HCT116 (cell line): ENCODE measurements at regions not wholly inside any gene's neighbourhood (a gene's known extent, or its start where the extent isn't known, plus 50 kb on each side); places are given as distances from the start of the nearest gene placed in this dataset.

Experiments used
- ATAC-seq: fragments of 200-7000 bp; cut with Tn5 transposase; 2 replicates; pipeline ENCODE4 v1.9.1; 2020; ENCODE audit warnings: mild to moderate bottlenecking, moderate library complexity
- BruUV-seq: library from RNA; stranded (reverse); fragments of 400-500 nt; replicated peaks from 2 replicates; lab custom pipeline; 2021; lab: Mats Ljungman, UMichigan
- CTCF ChIA-PET: fragments of 300-600 bp; sonication (Branson Sonifier 250); formaldehyde crosslinking; loops from one replicate; lab custom pipeline; 2021; ENCODE audit warnings: antibody characterized with exemption; lab: Charles Lee
- POLR2A ChIA-PET: fragments of 300-600, 350-600 bp; sonication (Branson Sonifier 250); formaldehyde crosslinking; loops from one replicate; lab custom pipeline; 2021; ENCODE audit warnings: antibody characterized with exemption; lab: Charles Lee
- RAD21 ChIA-PET, 2 experiments: fragments of 300-600 bp; sonication (Branson Sonifier 250); formaldehyde crosslinking; loops; one replicate each; lab custom pipeline; 2023; ENCODE audit warnings: low total read pairs in 2 of 2; ENCODE audit not compliant: uncharacterized antibody in 2 of 2, unreplicated experiment in 2 of 2, low non-redundant PET in 1 of 2; lab: Charles Lee
- DNase-seq: peaks from one replicate; pipeline ENCODE4 v3.0.0-alpha.2; 2010; ENCODE audit warnings: low read depth, low spot score
- H2AFZ ChIP-seq: fragments of 200-600 bp; shearing (Covaris generic), sonication (generic); 2 replicates; pipeline ENCODE4 v1.6.1; 2017; ENCODE audit warnings: low read depth, mixed run types, mixed read lengths, antibody characterized with exemption, low read length; ENCODE audit not compliant: poor library complexity, severe bottlenecking
- H3K27ac ChIP-seq: 2 replicates; pipeline ENCODE4 v1.5.1; 2012; ENCODE audit warnings: low read depth, low read length
- H3K27me3 ChIP-seq: fragments of 200-600 bp; sonication (generic); 2 replicates; pipeline ENCODE4 v1.6.1; 2016; ENCODE audit warnings: mixed run types, low read length, mixed read lengths; ENCODE audit not compliant: insufficient read depth
- H3K36me3 ChIP-seq, 2 experiments: fragments of 200-500 bp in 1 of 2; fragments of 200-600 bp in 1 of 2; sonication (Bioruptor generic) in 1 of 2; sonication (generic) in 1 of 2; 2 replicates each; pipeline versions ENCODE4 v1.5.1 to v1.6.1; 2014 to 2016; ENCODE audit warnings: low read length in 2 of 2, inconsistent platforms in 1 of 2, mixed read lengths in 1 of 2, mixed run types in 1 of 2; ENCODE audit not compliant: insufficient read depth in 2 of 2, control insufficient read depth in 1 of 2
- H3K4me1 ChIP-seq, 2 experiments: fragments of 200-600 bp in 1 of 2; sonication (generic) in 1 of 2; 2 replicates each; pipeline versions ENCODE4 v1.5.1 to v1.6.1; 2012 to 2017; ENCODE audit warnings: low read length in 2 of 2, inconsistent platforms in 1 of 2, mild to moderate bottlenecking in 1 of 2, mixed read lengths in 1 of 2, mixed run types in 1 of 2, moderate library complexity in 1 of 2; ENCODE audit not compliant: insufficient read depth in 2 of 2, control insufficient read depth in 1 of 2
- H3K4me2 ChIP-seq: fragments of 200-600 bp; sonication (generic); 2 replicates; pipeline ENCODE4 v1.6.1; 2017; ENCODE audit warnings: mixed run types, low read length, mixed read lengths
- H3K4me3 ChIP-seq, 2 experiments: fragments of 200-600 bp in 1 of 2; sonication (generic) in 1 of 2; replicated peaks in 1 of 2; 2 replicates each; pipeline ENCODE4 v1.5.1; 2011 to 2016; ENCODE audit warnings: low read length in 2 of 2, control low read depth in 1 of 2, low read depth in 1 of 2, mild to moderate bottlenecking in 1 of 2, mixed read lengths in 1 of 2, mixed run types in 1 of 2
- H3K79me2 ChIP-seq: fragments of 200-600 bp; sonication (generic); 2 replicates; pipeline ENCODE4 v1.6.1; 2017; ENCODE audit warnings: mild to moderate bottlenecking, mixed run types, low read length, moderate library complexity, mixed read lengths; ENCODE audit not compliant: insufficient read depth
- H3K9ac ChIP-seq: fragments of 200-600 bp; sonication (generic); 2 replicates; pipeline ENCODE4 v1.6.1; 2016; ENCODE audit warnings: low read length, mixed read lengths
- H3K9me2 ChIP-seq: fragments of 200-600 bp; sonication (generic), shearing (Covaris generic); 2 replicates; pipeline ENCODE4 v1.6.1; 2017; ENCODE audit warnings: mixed run types, mild to moderate bottlenecking, moderate library complexity; ENCODE audit not compliant: insufficient read depth
- H3K9me3 ChIP-seq, 2 experiments: fragments of 200-500 bp in 1 of 2; fragments of 200-600 bp in 1 of 2; sonication (Bioruptor generic) in 1 of 2; sonication (generic) in 1 of 2; 2 replicates each; pipeline ENCODE4 v1.6.1; 2014 to 2017; ENCODE audit warnings: low read length in 2 of 2, mixed read lengths in 2 of 2, inconsistent platforms in 1 of 2, low read depth in 1 of 2, mild to moderate bottlenecking in 1 of 2, mixed run types in 1 of 2, moderate library complexity in 1 of 2; ENCODE audit not compliant: control insufficient read depth in 1 of 2, insufficient read depth in 1 of 2
- H4K20me1 ChIP-seq: fragments of 200-600 bp; sonication (generic), shearing (Covaris generic); 2 replicates; pipeline ENCODE4 v1.6.1; 2017; ENCODE audit warnings: mixed run types, mild to moderate bottlenecking, moderate library complexity; ENCODE audit not compliant: insufficient read depth
- CEBPB ChIP-seq: IDR thresholded peaks from 2 replicates; pipeline ENCODE4 v1.6.1; 2012; ENCODE audit warnings: low read depth
- CTCF ChIP-seq, 3 experiments: fragments of 200-600 bp in 1 of 3; sonication (generic) in 1 of 3; IDR thresholded peaks in 2 of 3; conservative IDR thresholded peaks in 1 of 3; 2 replicates each; pipeline ENCODE4 v1.5.1; 2012 to 2017; ENCODE audit warnings: low read depth in 2 of 3, low read length in 2 of 3, antibody characterized with exemption in 1 of 3, borderline replicate concordance in 1 of 3, control low read depth in 1 of 3, mild to moderate bottlenecking in 1 of 3, mixed read lengths in 1 of 3, mixed run types in 1 of 3, moderate library complexity in 1 of 3; ENCODE audit not compliant: insufficient read depth in 1 of 3
- EGR1 ChIP-seq: IDR thresholded peaks from 2 replicates; pipeline ENCODE4 v1.6.1; 2012; ENCODE audit warnings: low read depth
- ELF1 ChIP-seq: IDR thresholded peaks from 2 replicates; pipeline ENCODE4 v1.6.1; 2012; ENCODE audit warnings: low read depth, borderline replicate concordance
- EZH2phosphoT487 ChIP-seq: fragments of 200-600 bp; IDR thresholded peaks from 2 replicates; pipeline ENCODE4 v1.6.1; 2018; ENCODE audit warnings: antibody characterized with exemption, borderline replicate concordance
- FOSL1 ChIP-seq: IDR thresholded peaks from 2 replicates; pipeline ENCODE4 v1.6.1; 2012; ENCODE audit warnings: low read depth
- JUND ChIP-seq: IDR thresholded peaks from 2 replicates; pipeline ENCODE4 v1.6.1; 2012
- MAX ChIP-seq: IDR thresholded peaks from 2 replicates; pipeline ENCODE4 v1.6.1; 2012
- POLR2AphosphoS5 ChIP-seq: IDR thresholded peaks from 2 replicates; pipeline ENCODE4 v1.6.1; 2011; ENCODE audit warnings: mild to moderate bottlenecking, low read depth, low read length, moderate library complexity
- RAD21 ChIP-seq: IDR thresholded peaks from 2 replicates; pipeline ENCODE4 v1.6.1; 2012; ENCODE audit warnings: low read depth, mild to moderate bottlenecking
- SIN3A ChIP-seq: IDR thresholded peaks from 2 replicates; pipeline ENCODE4 v1.6.1; 2012; ENCODE audit warnings: low read depth
- SP1 ChIP-seq: IDR thresholded peaks from 2 replicates; pipeline ENCODE4 v1.6.1; 2012; ENCODE audit warnings: low read depth
- SRF ChIP-seq: IDR thresholded peaks from 2 replicates; pipeline ENCODE4 v1.6.1; 2012; ENCODE audit warnings: low read depth
- TCF7L2 ChIP-seq: IDR thresholded peaks from 2 replicates; pipeline ENCODE4 v1.7.0; 2011; ENCODE audit warnings: borderline replicate concordance, inconsistent platforms; ENCODE audit not compliant: insufficient read depth, insufficient read length; ENCODE audit errors: extremely low read depth
- YY1 ChIP-seq: IDR thresholded peaks from 2 replicates; pipeline ENCODE4 v1.6.1; 2011; ENCODE audit warnings: low read length, low read depth, moderate library complexity, mild to moderate bottlenecking; ENCODE audit not compliant: insufficient replicate concordance; ENCODE audit errors: extremely low read depth
- ZFX ChIP-seq: fragments of 450-650 bp; IDR thresholded peaks from 2 replicates; pipeline ENCODE4 v1.6.1; 2017
- ZNF274 ChIP-seq: fragments of 200-500 bp; sonication (Bioruptor generic); IDR thresholded peaks from 2 replicates; pipeline ENCODE4 v1.6.1; 2014; ENCODE audit warnings: mild to moderate bottlenecking, low read depth, low read length, inconsistent platforms
- intact Hi-C: fragments of 100-400 bp; cut with micrococcal nuclease; formaldehyde crosslinking; loops from 2 replicates; pipeline ENCODE4 v1.10.0; 2022
- TF ChIP-seq, protein P1 (sequence below): IDR thresholded peaks from 2 replicates; pipeline ENCODE4 v1.6.1; 2012; ENCODE audit warnings: low read depth
- TF ChIP-seq, protein P2 (sequence below): IDR thresholded peaks from 2 replicates; pipeline ENCODE4 v1.6.1; 2012
- TF ChIP-seq, protein P3 (sequence below): IDR thresholded peaks from 2 replicates; pipeline ENCODE4 v1.6.1; 2011; ENCODE audit warnings: mild to moderate bottlenecking, low read length, moderate library complexity; ENCODE audit not compliant: insufficient replicate concordance; ENCODE audit errors: extremely low read depth

DNA sequence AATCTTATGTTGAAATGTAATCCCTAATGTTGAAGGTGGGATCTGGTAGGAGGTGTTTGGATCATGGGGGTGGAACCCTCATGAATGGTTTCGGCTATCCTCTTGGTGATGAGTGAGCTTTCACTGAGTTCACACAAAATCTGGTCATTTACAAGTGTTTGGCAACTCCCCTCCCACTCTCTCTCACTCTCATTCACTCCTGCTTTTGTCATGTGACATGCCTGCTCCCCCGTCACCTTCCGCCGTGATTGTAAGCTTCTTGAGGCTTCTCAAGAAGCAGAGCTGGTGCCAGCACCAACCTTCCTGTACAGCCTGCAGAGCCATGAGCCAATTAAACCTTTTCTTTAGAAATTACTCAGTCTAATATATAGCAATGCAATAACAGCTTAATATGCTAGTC, 245.4 kb downstream of the BMP4 start:
- ATAC-seq (no peak), DNase-seq (no peak)
- no peaks in the 10 kb centered on the region for H3K36me3 ChIP-seq
- intact Hi-C loops: no loop called here
- H3K4me2 ChIP-seq: no peak overlapping the region
- no peak overlapping the region for H2AFZ ChIP-seq
- no peaks in the 10 kb centered on the region for H3K79me2 ChIP-seq
- no peaks in the 10 kb centered on the region for H3K9me2 ChIP-seq
- H3K27ac ChIP-seq: no peak overlapping the region
- no TSS peak for BruUV-seq
- no peaks in the 10 kb centered on the region for H3K27me3 ChIP-seq
- ChIA-PET RAD21 (no interaction called here), CTCF (no interaction called here), POLR2A (no interaction called here)
- TF ChIP-seq SP1 (no peak), EZH2phosphoT487 (no peak), MAX (no peak), YY1 (no peak), FOSL1 (no peak), CTCF (IDR thresholded peaks at IDR 0.05 in 2 of 3, conservative IDR thresholded peaks at IDR 0.05 in 1 of 3; ENCODE audit: borderline replicate concordance in 1 of 3, insufficient read depth in 1 of 3, low read depth in 2 of 3, low read length in 2 of 3) (no peak), ZFX (no peak), ELF1 (no peak), POLR2AphosphoS5 (no peak), SIN3A (no peak), JUND (no peak), RAD21 (no peak), ZNF274 (no peak), CEBPB (no peak), EGR1 (no peak), TCF7L2 (no peak), SRF (no peak)
- TF ChIP-seq, protein P1, sequence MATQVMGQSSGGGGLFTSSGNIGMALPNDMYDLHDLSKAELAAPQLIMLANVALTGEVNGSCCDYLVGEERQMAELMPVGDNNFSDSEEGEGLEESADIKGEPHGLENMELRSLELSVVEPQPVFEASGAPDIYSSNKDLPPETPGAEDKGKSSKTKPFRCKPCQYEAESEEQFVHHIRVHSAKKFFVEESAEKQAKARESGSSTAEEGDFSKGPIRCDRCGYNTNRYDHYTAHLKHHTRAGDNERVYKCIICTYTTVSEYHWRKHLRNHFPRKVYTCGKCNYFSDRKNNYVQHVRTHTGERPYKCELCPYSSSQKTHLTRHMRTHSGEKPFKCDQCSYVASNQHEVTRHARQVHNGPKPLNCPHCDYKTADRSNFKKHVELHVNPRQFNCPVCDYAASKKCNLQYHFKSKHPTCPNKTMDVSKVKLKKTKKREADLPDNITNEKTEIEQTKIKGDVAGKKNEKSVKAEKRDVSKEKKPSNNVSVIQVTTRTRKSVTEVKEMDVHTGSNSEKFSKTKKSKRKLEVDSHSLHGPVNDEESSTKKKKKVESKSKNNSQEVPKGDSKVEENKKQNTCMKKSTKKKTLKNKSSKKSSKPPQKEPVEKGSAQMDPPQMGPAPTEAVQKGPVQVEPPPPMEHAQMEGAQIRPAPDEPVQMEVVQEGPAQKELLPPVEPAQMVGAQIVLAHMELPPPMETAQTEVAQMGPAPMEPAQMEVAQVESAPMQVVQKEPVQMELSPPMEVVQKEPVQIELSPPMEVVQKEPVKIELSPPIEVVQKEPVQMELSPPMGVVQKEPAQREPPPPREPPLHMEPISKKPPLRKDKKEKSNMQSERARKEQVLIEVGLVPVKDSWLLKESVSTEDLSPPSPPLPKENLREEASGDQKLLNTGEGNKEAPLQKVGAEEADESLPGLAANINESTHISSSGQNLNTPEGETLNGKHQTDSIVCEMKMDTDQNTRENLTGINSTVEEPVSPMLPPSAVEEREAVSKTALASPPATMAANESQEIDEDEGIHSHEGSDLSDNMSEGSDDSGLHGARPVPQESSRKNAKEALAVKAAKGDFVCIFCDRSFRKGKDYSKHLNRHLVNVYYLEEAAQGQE: no peak
- TF ChIP-seq, protein P2, sequence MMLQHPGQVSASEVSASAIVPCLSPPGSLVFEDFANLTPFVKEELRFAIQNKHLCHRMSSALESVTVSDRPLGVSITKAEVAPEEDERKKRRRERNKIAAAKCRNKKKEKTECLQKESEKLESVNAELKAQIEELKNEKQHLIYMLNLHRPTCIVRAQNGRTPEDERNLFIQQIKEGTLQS: no peak
- TF ChIP-seq, protein P3, sequence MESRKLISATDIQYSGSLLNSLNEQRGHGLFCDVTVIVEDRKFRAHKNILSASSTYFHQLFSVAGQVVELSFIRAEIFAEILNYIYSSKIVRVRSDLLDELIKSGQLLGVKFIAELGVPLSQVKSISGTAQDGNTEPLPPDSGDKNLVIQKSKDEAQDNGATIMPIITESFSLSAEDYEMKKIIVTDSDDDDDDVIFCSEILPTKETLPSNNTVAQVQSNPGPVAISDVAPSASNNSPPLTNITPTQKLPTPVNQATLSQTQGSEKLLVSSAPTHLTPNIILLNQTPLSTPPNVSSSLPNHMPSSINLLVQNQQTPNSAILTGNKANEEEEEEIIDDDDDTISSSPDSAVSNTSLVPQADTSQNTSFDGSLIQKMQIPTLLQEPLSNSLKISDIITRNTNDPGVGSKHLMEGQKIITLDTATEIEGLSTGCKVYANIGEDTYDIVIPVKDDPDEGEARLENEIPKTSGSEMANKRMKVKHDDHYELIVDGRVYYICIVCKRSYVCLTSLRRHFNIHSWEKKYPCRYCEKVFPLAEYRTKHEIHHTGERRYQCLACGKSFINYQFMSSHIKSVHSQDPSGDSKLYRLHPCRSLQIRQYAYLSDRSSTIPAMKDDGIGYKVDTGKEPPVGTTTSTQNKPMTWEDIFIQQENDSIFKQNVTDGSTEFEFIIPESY: no peak
- no peak overlapping the region for H3K4me3 ChIP-seq
- peaks cover 17% of the 10 kb centered on the region in 2 experiments for H3K4me1 ChIP-seq
- no peaks in the 10 kb centered on the region for H4K20me1 ChIP-seq
- H3K9ac ChIP-seq: no peak overlapping the region
- H3K9me3 ChIP-seq: no peaks in the 10 kb centered on the region
